GM19239 (cell line): ENCODE measurements at regions not wholly inside any gene's neighbourhood (a gene's known extent, or its start where the extent isn't known, plus 50 kb on each side); places are given as distances from the start of the nearest gene placed in this dataset.

Experiments used
- DNase-seq: peaks from one replicate; pipeline ENCODE4 v3.0.0; 2011; ENCODE audit warnings: low spot score; ENCODE audit not compliant: insufficient read length
- FAIRE-seq: peaks from 2 replicates; lab custom pipeline; 2011; peaks lifted over from hg19 to GRCh38; lab: Jason Lieb, UNC

GRCh38 chr2:120472031-120472430, 126.1 kb downstream of the INHBB start:
- DNase-seq, result no peak
- FAIRE-seq, result no peak

DNA sequence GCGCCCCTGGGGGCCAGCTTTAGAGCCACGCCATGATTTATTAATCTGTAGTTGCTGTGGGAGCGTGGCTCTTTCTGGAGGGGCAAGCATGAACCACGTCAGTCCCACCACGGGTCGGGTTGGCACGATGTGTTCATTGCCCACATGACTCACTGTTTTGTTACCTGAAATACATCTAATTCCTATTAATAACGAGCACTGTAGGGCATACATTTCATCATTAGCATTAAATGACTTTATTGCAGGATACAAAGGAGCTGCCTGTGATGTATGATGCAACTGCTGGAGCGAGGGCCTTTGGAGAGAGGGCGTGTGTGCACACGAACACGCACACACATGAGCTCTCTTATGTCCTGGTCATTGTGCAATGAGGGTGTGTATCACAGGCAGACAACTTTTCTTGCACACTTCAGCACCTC, 127.0 kb downstream of the INHBB start:
- FAIRE-seq (no peak), DNase-seq (no peak)

- FAIRE-seq (no peak), DNase-seq (no peak)
These were observed 127.8 kb downstream of the INHBB start for GRCh38 chr2:120473522-120474271.

GRCh38 chr2:120474486-120474885, 128.6 kb downstream of the INHBB start:
- DNase-seq, result no peak
- no peak for FAIRE-seq

DNA sequence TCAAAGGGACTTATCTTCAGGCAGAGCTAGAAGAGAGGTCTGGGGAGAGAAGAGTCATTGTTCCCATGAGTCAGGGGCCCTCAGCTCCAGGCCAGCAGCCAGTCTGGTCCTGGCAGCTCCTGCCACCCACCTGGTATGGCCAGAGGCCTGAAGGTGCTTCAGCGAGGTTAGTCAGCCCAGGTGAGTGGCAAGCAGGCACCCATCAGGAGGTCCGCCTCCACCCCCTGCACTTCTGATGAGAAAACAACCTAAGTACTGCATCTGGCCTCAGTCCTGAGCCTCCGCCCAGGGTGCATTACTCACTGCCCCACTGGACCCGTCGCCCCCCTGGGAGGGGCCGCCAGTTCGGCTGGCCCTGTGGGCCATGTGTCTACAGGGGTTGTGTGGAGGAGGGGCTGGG, 130.2 kb downstream of the INHBB start:
- FAIRE-seq, result no peak
- DNase-seq, result no peak

DNA sequence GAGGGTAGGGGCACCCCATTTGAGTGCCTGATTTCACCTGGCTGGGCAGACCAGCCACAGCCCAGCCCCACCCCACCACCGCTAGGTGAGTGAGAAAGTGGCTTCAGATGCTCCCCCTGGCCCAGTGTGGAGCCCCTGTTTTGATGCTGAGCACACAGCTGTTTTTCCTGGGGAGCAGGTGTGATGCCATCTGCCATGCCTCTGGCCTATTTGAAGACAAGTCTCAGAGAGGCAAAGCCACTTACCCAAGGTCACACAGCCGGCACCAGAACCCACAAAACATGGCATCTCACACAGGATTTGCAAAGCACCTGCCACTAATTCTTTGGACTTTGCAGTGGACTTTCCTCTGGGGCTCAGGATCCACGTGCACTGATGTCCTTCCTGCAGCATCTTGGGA, 131.3 kb downstream of the INHBB start:
- FAIRE-seq, result no peak
- DNase-seq, result no peak

DNA sequence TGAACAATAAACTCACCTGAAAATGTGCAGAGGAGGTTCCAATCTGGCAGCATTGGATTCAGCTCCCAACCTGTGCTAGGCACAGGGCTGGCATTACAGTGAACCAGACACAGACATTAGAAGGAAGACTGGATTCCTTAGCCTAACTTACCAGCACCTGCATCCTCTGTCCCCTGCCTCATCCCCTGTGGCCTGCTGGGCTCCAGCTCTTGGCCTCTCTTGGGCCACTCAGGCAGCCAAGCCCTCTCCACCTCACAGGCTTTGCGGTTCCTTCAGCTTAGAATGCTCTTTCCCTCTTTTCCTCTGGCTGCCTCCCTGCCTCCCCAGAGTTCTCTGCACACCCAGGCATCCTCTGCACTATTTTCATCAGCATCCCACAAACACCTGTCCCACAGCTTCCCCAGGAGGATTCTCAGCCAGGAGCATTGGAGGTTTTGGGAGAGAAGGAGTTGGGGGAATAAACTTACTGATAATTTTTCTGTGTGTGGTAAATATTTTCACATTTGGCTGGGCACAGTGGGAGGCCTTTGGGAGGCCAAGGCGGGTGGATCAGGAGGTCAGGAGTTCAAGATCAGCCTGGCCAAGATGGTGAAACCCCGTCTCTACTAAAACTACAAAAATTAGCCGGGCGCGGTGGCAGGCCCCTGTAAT, 132.0 kb downstream of the INHBB start:
- no peak for FAIRE-seq

DNA sequence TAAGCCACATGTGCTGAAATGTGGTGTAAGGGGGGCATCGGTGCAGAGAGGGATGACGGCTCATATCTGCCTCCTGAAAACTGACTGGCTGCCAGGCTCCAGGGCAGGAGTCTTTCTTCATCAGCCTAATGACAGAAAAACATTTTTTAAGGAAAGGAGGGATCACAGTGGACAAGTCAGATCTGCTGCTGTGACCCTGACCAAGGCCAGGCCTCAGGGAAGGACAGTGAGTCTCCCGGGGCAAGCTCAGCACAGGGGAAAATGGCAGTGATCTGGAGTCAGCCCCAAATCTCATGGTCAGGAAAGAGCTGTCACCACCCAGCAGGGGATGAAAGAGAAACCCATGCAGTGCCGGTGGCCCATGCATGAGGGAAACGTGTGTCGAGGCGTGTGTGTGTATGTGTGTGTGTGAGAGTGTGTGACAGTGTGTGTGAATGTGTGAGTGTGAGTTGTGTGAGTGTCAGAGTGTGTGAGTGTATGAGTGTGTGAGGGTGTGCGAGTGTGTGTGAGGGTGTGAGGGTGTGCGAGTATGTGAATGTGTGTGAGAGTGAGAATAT, 134.5 kb downstream of the INHBB start:
- DNase-seq, result no peak
- FAIRE-seq, result no peak

More for the DNA sequence above, 132.0 kb downstream of the INHBB start:
- DNase-seq, result no peak

DNA sequence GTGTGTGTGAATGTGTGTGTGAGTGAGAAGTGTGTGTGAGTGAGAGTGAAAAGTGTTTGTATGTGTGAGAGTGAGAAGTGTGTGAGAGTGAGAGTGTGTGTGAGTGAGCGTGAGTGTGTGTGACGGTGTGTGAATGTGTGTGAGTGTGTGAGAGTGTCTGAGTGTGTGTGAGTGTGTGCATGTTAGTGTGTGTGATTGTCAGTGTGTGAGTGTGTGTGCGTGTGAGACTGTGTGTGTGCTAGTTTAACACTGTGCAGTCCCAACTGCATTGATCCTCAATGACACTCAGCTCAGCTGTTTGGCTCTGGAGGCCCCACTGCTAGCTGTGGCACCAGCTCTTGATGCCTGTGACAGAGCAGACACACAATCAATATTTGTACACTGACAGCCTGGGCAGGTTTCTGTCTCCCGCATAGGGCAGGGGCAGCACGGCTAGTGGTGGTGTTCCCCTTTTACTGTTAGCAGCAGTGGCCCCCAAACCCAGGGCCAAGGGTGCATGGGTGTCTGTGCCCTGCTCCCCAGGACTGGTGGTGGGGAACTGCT, 135.0 kb downstream of the INHBB start:
- FAIRE-seq (no peak), DNase-seq (no peak)

DNA sequence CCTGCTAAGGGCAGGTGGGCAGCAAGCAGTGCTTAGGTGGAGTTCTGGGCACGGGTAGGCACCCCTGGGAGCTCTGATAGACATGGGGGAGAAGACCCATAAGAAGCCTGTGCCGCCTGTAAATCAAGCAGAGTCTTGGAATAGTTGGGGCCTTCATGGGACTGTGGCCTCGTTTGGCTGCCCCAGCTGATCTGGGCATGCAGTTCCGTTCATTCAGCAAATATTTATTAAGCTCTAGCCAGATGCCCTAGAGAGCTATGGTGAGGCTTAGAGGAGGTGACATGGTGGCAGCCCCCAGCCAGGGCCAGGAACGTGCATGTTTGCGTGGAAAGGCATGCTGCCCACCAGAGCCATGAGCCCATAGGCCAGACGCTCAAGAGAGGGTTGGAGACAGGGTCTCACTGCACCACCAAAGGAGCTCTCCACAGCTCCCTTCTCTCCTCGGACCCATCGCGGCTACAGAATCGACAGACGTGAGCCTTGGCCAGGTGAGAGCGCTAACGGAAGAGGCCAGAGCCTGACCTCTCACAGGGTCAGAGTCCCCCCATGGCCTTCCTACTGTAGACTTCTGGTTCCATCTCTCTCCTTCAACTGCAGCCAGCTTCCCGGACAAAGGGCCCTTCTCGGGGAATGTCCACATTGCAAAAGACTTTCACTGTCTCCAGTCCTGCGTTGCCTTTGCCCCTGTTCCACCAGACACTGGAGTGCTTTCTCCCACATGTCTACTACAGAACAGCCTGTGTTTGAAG, 135.7 kb downstream of the INHBB start:
- no peak for DNase-seq
- FAIRE-seq, result no peak

DNA sequence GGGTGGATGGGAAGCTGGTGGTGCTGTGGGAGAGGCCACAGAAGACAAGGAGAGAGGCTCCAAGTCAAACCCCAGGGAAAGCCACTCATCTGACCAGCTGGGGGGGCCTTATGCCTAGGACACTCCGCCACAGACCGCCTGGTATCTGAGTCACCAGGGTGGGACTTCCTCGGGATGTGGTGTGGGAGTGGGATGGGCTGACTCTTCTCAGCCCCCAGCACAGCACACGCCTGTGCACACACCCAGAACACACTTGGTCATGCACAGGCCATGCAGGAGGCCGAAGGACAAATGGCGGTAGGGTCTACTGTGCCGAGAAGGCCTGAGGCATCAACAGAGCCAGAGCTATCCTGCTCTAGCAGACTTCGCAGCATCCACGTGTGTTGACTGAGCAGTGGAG, 136.4 kb downstream of the INHBB start:
- no peak for FAIRE-seq
- no peak for DNase-seq

DNA sequence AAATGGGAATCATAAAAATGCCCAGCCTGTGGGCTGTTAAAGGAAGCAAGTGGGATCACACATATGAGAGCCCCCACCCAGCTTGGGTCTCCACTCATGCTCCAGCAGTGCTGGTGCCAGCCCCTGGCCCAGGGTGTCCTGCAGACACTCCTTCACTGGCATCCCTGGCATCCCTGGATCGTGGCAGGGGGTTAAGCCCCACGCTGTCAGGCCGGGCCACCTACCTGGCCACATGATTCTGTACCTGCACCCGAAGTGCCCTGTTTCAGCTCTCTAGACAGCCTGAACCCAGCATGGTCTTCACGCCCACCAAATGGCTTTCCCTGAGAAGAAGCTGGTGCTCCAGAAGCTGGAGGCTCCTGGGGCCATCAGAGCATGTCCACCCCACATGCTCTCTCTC, 137.4 kb downstream of the INHBB start:
- DNase-seq (no peak), FAIRE-seq (no peak)

GRCh38 chr2:120485096-120485495, 139.2 kb downstream of the INHBB start:
- FAIRE-seq (no peak), DNase-seq (no peak)

- FAIRE-seq, result no peak
- no peak for DNase-seq
These were observed 140.5 kb downstream of the INHBB start for GRCh38 chr2:120486441-120486840.

- DNase-seq (no peak), FAIRE-seq (no peak)
These were observed 141.0 kb downstream of the INHBB start for GRCh38 chr2:120486946-120487345.

- DNase-seq (no peak), FAIRE-seq (no peak)
These were observed 142.6 kb downstream of the INHBB start for GRCh38 chr2:120488531-120488930.

GRCh38 chr2:120489023-120489422, 143.1 kb downstream of the INHBB start:
- no peak for FAIRE-seq
- no peak for DNase-seq

DNA sequence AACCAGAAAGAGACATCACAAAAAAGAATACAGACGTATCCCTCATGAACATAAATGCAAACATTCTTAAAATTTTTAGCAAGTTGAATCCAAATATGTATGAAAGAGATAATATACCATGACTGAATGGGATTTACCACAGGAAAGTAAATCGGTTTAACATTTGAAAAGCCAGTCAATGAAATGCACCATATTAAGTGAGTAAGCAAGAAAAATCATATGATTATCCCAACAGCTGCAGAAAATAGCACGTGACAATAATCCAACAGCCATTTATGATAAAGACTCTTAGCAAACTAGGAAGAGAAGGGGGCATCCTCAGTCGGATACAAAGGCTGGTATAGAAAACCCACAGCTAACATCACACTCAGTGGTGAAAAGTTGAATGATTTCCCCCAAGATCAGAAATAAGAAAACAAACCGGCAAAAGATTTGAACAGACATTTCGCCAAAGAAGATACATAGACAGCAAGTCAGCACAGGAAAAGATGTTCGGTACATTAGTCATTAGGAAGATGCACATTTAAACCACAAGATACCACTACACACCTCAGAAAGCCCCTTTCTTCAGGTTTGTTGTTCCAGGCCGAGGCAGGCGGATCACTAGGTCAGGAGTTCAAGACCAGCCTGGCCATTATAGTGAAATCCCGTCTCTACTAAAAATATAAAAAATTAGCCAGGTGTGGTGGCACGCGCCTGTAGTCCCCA, 144.3 kb downstream of the INHBB start:
- FAIRE-seq, result no peak

GRCh38 chr2:120491111-120491625, 145.2 kb downstream of the INHBB start:
- no peak for DNase-seq
- no peak for FAIRE-seq

More for the DNA sequence above, 144.3 kb downstream of the INHBB start:
- DNase-seq, result no peak

- DNase-seq (no peak), FAIRE-seq (no peak)
These were observed 147.3 kb downstream of the INHBB start for GRCh38 chr2:120493231-120493630.
